GM12878 (cell line): ENCODE measurements at regions not wholly inside any gene's neighbourhood (a gene's known extent, or its start where the extent isn't known, plus 50 kb on each side); places are given as distances from the start of the nearest gene placed in this dataset.

Experiments used
- ATAC-seq: fragments of 200-7000 bp; cut with Tn5 transposase; 3 replicates; pipeline ENCODE4 v1.9.1; 2020; ENCODE audit warnings: mild to moderate bottlenecking, moderate library complexity
- BruUV-seq: library from RNA; stranded (reverse); fragments of 400-500 nt; replicated peaks from 2 replicates; lab custom pipeline; 2021; lab: Mats Ljungman, UMichigan
- CTCF ChIA-PET: fragments of 300-600 bp; sonication (Branson Sonifier 250); formaldehyde crosslinking; extraction: SDS; loops from one replicate; lab custom pipeline; 2021; ENCODE audit warnings: inconsistent platforms; lab: Yijun Ruan, JAX
- POLR2A ChIA-PET: fragments of 350-600 bp; formaldehyde crosslinking; extraction: SDS; loops from one replicate; lab custom pipeline; 2021; ENCODE audit warnings: inconsistent platforms; lab: Charles Lee
- RAD21 ChIA-PET: fragments of 300-600 bp; sonication (Branson Sonifier 250); formaldehyde crosslinking; loops from one replicate; lab custom pipeline; 2023; ENCODE audit warnings: antibody characterized with exemption; ENCODE audit not compliant: unreplicated experiment; lab: Charles Lee
- SMC1A ChIA-PET: fragments of 300-600 bp; sonication (Branson Sonifier 250); formaldehyde crosslinking; loops from one replicate; lab custom pipeline; 2023; ENCODE audit not compliant: unreplicated experiment, uncharacterized antibody; lab: Charles Lee
- DNase-seq: peaks from one replicate; pipeline ENCODE4 v3.0.0-alpha.2; 2011; ENCODE audit warnings: low read depth, low spot score
- FAIRE-seq: peaks from 3 replicates; lab custom pipeline; 2011; peaks lifted over from hg19 to GRCh38; lab: Jason Lieb, UNC
- H2AFZ ChIP-seq: 2 replicates; pipeline ENCODE4 v1.6.0; 2011; ENCODE audit warnings: low read depth, low read length, control low read depth; ENCODE audit not compliant: control insufficient read depth
- H3K27ac ChIP-seq: 2 replicates; pipeline ENCODE4 v1.5.1; 2011; ENCODE audit warnings: control low read depth; ENCODE audit not compliant: control insufficient read depth, insufficient read depth
- H3K27me3 ChIP-seq, 2 experiments: replicated peaks in 1 of 2; 2 replicates each; pipeline versions ENCODE4 v1.6.0 to v1.6.1; 2011; ENCODE audit warnings: low read length in 1 of 2; ENCODE audit not compliant: control insufficient read depth in 2 of 2, insufficient read depth in 2 of 2
- H3K36me3 ChIP-seq, 2 experiments: 2 replicates each; pipeline ENCODE4 v1.5.1; 2011; ENCODE audit warnings: low read length in 1 of 2; ENCODE audit not compliant: control insufficient read depth in 2 of 2, insufficient read depth in 2 of 2
- H3K4me1 ChIP-seq: 2 replicates; pipeline ENCODE4 v1.6.1; 2011; ENCODE audit warnings: mild to moderate bottlenecking, low read length, moderate library complexity, mixed read lengths; ENCODE audit not compliant: control insufficient read depth, insufficient read depth
- H3K4me2 ChIP-seq: 2 replicates; pipeline ENCODE4 v1.6.0; 2011; ENCODE audit warnings: control low read depth; ENCODE audit not compliant: control insufficient read depth, insufficient read depth
- H3K4me3 ChIP-seq: fragments of 200-600 bp; sonication (generic); 2 replicates; pipeline ENCODE4 v1.5.1; 2016
- H3K79me2 ChIP-seq: 2 replicates; pipeline ENCODE4 v1.6.0; 2011; ENCODE audit warnings: low read length; ENCODE audit not compliant: control insufficient read depth, insufficient read depth
- H3K9ac ChIP-seq: 2 replicates; pipeline ENCODE4 v1.8.0; 2011; ENCODE audit warnings: low read length, control low read depth, mixed read lengths; ENCODE audit not compliant: control insufficient read depth, insufficient read depth
- H3K9me3 ChIP-seq: replicated peaks from 3 replicates; pipeline ENCODE4 v1.5.1; 2011; ENCODE audit warnings: mild to moderate bottlenecking, low read length; ENCODE audit not compliant: control insufficient read depth, insufficient read depth
- H4K20me1 ChIP-seq: 2 replicates; pipeline ENCODE4 v1.6.0; 2011; ENCODE audit not compliant: control insufficient read depth, insufficient read depth
- CBX3 ChIP-seq: fragments of 200-600 bp; sonication (generic); IDR thresholded peaks from 2 replicates; pipeline ENCODE4 v1.6.1; 2016; ENCODE audit warnings: low read depth, borderline replicate concordance
- ELK1 ChIP-seq: IDR thresholded peaks from 2 replicates; pipeline ENCODE4 v1.6.1; 2012; ENCODE audit warnings: low read depth, low read length, improper control_type of control experiment
- HDAC2 ChIP-seq: fragments of 200-600 bp; sonication (generic); IDR thresholded peaks from 2 replicates; pipeline ENCODE4 v1.6.1; 2017
- JUND ChIP-seq: IDR thresholded peaks from 2 replicates; pipeline ENCODE4 v1.6.1; 2012; ENCODE audit warnings: low read depth, mild to moderate bottlenecking, low read length, improper control_type of control experiment, moderate library complexity
- KDM1A ChIP-seq: fragments of 200-600 bp; sonication (generic); IDR thresholded peaks from 2 replicates; pipeline ENCODE4 v1.6.1; 2016; ENCODE audit warnings: borderline replicate concordance
- RCOR1 ChIP-seq: conservative IDR thresholded peaks from 2 replicates; pipeline ENCODE4 v1.6.1; 2012; ENCODE audit warnings: low read depth, low read length, improper control_type of control experiment
- RELB ChIP-seq: fragments of 450-650 bp; IDR thresholded peaks from 2 replicates; pipeline ENCODE4 v1.6.1; 2017; ENCODE audit warnings: low read depth, mild to moderate bottlenecking, moderate library complexity
- SKIL ChIP-seq: fragments of 450-650 bp; IDR thresholded peaks from 2 replicates; pipeline ENCODE4 v1.6.1; 2017; ENCODE audit warnings: mild to moderate bottlenecking, low read depth, inconsistent platforms; ENCODE audit not compliant: poor library complexity, severe bottlenecking
- SPI1 ChIP-seq: IDR thresholded peaks from 2 replicates; pipeline ENCODE4 v1.6.1; 2011; ENCODE audit warnings: low read depth, mild to moderate bottlenecking, low read length, moderate library complexity, borderline replicate concordance; ENCODE audit not compliant: insufficient read depth
- TAF1 ChIP-seq: IDR thresholded peaks from 2 replicates; pipeline ENCODE4 v1.6.1; 2011; ENCODE audit warnings: mild to moderate bottlenecking, low read depth, low read length, borderline replicate concordance
- YBX1 ChIP-seq: fragments of 450-650 bp; IDR thresholded peaks from 2 replicates; pipeline ENCODE4 v1.6.1; 2016; ENCODE audit warnings: antibody characterized with exemption
- ZBTB4 ChIP-seq: fragments of 450-650 bp; formaldehyde crosslinking; IDR thresholded peaks from 2 replicates; pipeline ENCODE4 v1.4.0; 2022; ENCODE audit warnings: mild to moderate bottlenecking, moderate library complexity
- ZNF622 ChIP-seq: fragments of 450-650 bp; IDR thresholded peaks from 2 replicates; pipeline ENCODE4 v1.6.1; 2017; ENCODE audit warnings: mild to moderate bottlenecking, inconsistent platforms
- WGBS: methylation state at CpG from one replicate; pipeline ENCODE4 v1.1.6; 2016; ENCODE audit warnings: low lambda C conversion rate; ENCODE audit not compliant: insufficient replicate concordance, insufficient coverage; ENCODE audit errors: missing lambda C conversion rate; 5-methylcytosine and 5-hydroxymethylcytosine counted together
- in situ Hi-C: fragments of 300-500 bp; cut with MboI; formaldehyde crosslinking; loops from 9 replicates; pipeline ENCODE4 v1.14.3; 2018; ENCODE audit warnings: mixed read lengths
- intact Hi-C: fragments of 100-400 bp; cut with micrococcal nuclease; formaldehyde crosslinking; loops from one replicate; pipeline ENCODE4 v1.14.2; 2022; ENCODE audit not compliant: unreplicated experiment

GRCh38 chr3:40653001-40653400 lies 128.2 kb downstream of the ZNF621 start:
- ChIA-PET CTCF (interaction anchor here (0.7 kb wide), 1 partner anchor 313 kb away, joined by 8 read pairs; no protein-coding TSS in a partner anchor), RAD21 (no interaction called here), SMC1A (no interaction called here), POLR2A (no interaction called here)
- Histone ChIP-seq H4K20me1 (no peaks in the 10 kb centered on the region), H3K9me3 (no peaks in the 10 kb centered on the region), H3K9ac (no peak overlapping the region), H3K79me2 (no peaks in the 10 kb centered on the region), H3K4me2 (no peak overlapping the region), H2AFZ (no peak overlapping the region), H3K36me3 (no peaks in the 10 kb centered on the region), H3K27me3 (peaks cover 0 to 3% of the 10 kb centered on the region in 2 experiments; a peak in 1 of 4 replicates), H3K4me3 (no peak overlapping the region), H3K27ac (no peak overlapping the region), H3K4me1 (no peaks in the 10 kb centered on the region)
- no peak for TF ChIP-seq ELK1
- no peak for TF ChIP-seq ZBTB4 (CRISPR knock-in tag)
- no peak for TF ChIP-seq SPI1
- TF ChIP-seq SKIL, result no peak
- TF ChIP-seq ZNF622, result no peak
- no peak for TF ChIP-seq RELB
- TF ChIP-seq JUND, result no peak
- no peak for TF ChIP-seq TAF1
- no peak for TF ChIP-seq KDM1A
- no peak for TF ChIP-seq CBX3
- no peak for TF ChIP-seq HDAC2
- TF ChIP-seq RCOR1, result no peak
- no peak for TF ChIP-seq YBX1
- DNase-seq, result no peak
- intact Hi-C loops, result no loop called here
- no peak for FAIRE-seq
- ATAC-seq, result no peak
- no TSS peak for BruUV-seq
- WGBS, result 28% methylated on average over 2 of the region's 2 CpGs
- in situ Hi-C loops, result no loop called here
